NCI-H2081 treated with DMSO at 0.1 percent for 48 hours (cell line): ENCODE measurements at regions not wholly inside any gene's neighbourhood (a gene's known extent, or its start where the extent isn't known, plus 50 kb on each side); places are given as distances from the start of the nearest gene placed in this dataset.
A peak's percentile ranks its signal among the peaks of the same experiment; 100 is the strongest.
"Not testable (repeated sequence)": the region's sequence is repeated elsewhere in the genome, so short reads cannot be mapped to it uniquely, and the experiment has no call there.

Experiments
- DNase-seq: peaks from one replicate; lab custom pipeline; 2025; lab: John Stamatoyannopoulos, UW

DNA sequence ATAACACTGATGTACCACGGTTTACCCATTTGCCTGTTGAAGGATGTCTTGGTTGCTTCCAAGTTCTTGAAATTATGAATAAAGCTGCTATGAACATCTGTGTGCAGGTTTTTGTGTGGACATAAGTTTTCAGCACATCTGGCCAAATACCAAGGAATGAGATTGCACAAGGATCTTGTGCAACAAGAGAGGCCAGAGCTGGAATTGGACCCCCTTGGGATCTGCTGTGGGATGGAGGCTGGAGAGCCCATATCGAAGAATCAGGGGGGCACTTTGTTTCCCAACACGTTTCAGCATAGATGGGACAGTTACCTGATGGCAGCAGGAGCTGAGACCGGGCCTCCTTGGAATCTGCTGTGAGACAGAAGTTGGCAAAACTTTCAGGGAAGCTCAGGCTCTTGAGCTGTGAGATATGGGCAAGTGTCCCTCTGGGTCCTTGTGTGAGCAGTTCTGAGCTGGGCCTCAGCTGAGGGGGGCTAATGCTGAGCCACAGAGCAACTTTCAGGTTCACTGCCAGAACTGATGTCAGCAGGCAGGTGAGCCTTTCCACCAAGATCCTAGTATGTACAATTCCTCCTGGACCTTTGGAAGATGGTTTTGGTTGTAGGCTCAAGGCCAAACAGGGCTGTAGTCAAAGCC lies 115.2 kb upstream of the RAB18 start:
- DNase-seq = no peak

- no peak for DNase-seq
Measured at GRCh38 chr10:27383595-27384542, 120.2 kb upstream of the RAB18 start.

DNA sequence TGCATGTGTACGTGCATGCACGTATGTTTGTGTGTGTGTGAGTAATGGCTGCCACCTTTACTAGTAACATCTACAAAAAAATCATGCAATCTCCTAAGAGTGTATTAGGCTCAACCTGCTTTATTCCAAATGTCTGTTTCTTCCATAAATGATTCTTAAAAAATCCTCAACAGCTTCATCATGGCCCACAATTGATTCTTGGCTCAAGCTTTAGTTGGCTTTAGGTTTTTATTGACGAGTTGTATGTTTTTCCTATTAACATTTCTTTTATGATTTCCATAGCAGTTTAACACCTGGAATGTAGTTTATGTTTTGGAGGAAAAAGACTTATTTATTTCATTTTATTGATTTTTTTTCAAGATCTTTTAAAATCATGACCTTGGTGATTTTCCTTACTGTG lies 121.9 kb upstream of the RAB18 start:
- DNase-seq = no peak

GRCh38 chr10:27380929-27381358 lies 123.2 kb upstream of the RAB18 start:
- DNase-seq = no peak

GRCh38 chr10:27379041-27379440 lies 125.1 kb upstream of the RAB18 start:
- not testable (repeated sequence) for DNase-seq

DNA sequence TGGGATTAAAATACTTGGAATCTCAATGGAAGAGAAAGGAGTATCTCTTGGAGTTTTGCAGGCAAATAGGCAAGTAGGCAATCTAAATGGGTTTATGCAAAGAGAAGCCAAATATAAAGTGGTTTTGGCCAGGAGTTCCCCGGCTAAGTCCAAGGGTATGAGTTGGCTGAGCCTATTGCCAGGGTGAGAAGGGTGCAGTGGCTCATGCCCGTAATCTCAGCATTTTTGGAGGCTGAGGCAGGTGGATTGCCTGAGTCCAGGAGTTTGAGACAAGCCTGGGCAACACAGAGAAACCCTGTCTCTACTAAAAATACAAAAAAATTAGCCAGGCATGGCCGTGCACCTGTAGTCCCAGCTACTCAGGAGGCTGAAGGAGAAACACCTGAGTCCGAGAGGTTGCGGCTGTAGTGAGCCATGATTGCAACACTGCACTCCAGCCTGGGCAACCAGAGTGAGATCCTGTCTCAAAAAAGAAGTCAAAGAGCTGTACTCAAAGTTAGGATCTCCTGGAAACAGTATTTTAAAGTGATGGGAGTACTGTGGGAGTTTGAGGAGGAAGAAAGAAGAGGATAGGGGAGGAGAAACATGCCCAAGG lies 130.4 kb upstream of the RAB18 start:
- DNase-seq = no peak

- no peak for DNase-seq
Measured at GRCh38 chr10:27372095-27372494, 131.5 kb upstream of the ACBD5 start.

DNA sequence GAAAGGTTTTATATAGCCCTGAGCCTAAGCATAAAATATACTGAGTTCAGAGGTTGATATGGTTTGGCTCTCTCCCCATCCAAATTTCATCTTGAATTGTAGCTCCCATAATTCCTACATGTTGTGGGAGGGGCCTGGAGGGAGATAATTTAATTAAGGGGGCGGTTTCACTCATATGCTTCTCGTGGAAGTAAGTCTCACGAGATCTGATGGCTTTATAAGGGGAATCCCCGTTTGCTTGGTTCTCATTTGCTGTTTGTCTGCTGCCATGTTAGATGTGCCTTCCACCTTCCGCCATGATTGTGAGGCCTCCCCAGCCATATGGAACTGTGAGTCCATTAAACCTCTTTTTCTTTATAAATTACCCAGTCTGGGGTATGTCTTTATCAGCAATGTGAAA lies 130.8 kb upstream of the ACBD5 start:
- not testable (repeated sequence) for DNase-seq

- DNase-seq = no peak
Measured at GRCh38 chr10:27369880-27370279, 129.3 kb upstream of the ACBD5 start.

GRCh38 chr10:27368706-27369105 lies 128.1 kb upstream of the ACBD5 start:
- DNase-seq = no peak

DNA sequence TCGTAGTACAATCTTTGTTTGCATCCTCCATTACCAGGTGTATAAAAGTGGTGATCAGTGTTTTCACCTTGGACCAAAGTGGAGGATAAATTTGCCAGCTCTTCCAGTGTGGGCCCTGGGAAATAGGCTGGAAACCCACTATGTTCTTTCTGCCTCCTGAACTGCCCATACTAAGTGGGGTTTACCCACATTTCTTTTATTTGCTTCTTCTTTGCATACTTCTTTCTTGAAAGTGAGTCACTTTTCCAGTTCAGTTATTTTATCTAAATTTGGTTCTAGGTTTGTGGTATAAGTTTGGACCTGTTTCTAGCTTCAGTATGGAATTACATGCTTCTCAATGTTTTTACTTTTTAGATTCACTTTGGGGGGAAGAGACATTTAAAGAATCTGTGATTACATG lies 126.2 kb upstream of the ACBD5 start:
- DNase-seq = no peak

- no peak for DNase-seq
Measured at GRCh38 chr10:27364028-27364427, 123.4 kb upstream of the ACBD5 start.

- peak; percentile 44 for DNase-seq
Measured at GRCh38 chr10:27360581-27361172, 120.1 kb upstream of the ACBD5 start.

DNA sequence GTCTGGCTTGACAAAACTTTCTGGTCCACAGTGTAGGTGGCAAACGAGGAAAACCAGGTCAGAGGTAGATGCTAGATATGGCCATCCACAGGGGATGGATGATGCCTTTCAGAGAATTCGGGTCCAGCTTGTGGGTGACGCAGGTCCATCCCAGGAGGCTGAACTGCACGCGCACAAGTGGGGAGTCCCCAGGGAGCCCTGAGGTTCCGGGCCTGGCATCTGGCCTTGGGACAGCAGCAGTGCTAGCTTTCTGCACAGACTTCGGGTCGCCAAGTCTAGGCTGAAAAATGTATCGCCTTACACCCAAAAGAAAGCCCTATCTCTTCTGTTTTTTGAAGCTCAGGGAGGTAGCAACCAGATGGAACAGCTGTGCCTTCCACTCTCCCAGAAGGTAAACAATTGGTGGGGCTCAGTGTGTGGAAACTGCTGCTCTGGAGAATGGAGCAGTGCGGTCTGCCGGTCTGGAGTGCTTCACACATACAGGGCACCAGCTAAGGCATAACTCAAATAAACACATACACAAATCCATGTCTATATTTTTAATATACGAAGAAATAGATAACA lies 119.3 kb upstream of the ACBD5 start:
- no peak for DNase-seq

DNA sequence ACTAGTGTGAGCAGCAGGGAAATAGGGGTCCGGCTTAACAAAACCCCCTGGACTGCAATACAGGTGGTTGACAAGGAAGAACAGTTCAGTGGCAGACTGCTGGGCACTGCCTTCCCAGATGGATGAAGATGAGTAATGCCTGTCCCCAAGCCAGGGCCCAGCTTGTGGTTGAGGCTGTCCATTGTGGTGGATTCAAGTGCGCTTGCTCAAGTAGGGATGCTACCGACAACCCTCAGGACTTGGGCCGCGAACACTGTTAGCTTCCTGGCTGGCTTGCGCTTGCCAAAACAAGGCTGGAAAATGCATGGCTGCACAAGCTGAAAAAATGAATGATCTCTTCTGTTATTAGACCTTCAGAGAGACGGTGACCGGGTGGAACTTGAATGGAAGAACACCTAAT lies 116.1 kb upstream of the ACBD5 start:
- no peak for DNase-seq

DNA sequence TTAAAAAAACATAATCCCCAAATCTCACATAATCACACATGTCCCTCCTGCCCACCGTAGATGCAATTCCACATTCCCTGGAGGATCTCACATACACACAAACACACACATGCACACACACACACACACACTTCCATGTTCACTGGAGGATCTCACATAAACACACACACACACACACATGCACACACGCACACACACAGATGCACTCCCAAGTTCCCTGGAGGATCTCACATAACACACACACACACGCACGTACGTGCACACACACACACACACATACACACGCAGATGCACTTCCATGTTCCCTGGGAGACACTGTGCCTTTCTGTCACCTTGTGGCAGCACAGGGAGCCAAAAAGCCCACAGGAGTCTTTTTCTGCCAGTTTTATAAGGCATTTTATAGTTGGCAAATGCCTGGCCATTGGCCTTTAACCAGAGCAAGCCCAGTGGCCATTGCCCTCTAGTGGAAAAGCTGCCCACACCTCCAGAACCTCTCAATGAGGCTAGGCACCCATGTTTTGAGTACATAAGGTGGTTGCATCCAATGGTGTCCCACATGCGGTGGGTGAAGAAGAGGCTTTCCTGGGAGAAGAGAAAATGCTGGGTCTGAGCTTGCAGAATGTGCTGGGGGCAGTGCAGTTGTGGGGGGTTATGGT lies 115.4 kb upstream of the ACBD5 start:
- DNase-seq = no peak

DNA sequence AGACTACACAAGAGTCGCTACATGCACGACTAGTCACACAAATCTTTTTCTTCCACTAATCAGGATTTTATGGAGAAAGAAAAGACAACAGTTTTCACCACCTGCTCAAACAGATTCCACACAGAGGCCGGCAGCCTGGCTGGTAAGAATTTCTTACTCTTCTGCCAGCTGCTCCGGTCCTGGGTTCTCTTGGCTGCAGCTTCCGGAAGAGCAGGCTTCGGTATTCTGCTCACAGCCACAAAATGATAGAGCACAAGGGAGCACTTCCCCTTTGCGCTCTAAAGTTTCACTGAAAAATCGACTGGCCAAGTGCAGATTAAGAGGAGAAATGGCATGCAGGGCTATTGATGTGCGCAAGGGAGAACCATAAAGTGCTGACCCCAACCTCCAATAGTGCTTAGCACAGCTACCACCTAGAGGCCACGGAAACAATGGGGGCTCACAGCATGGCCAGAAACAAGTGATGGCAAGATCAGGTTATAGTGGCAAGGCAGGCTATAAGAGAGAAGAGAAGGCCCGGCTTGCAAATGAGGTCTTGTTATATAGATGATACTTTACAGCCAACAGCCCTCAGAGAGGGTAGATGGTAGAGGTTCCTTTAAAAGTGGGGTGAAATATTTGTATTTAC lies 114.2 kb upstream of the ACBD5 start:
- DNase-seq = not testable (repeated sequence)

GRCh38 chr10:27354100-27354499 lies 113.5 kb upstream of the ACBD5 start:
- DNase-seq = not testable (repeated sequence)

- no peak for DNase-seq
Measured at GRCh38 chr10:27349987-27350386, 109.4 kb upstream of the ACBD5 start.

DNA sequence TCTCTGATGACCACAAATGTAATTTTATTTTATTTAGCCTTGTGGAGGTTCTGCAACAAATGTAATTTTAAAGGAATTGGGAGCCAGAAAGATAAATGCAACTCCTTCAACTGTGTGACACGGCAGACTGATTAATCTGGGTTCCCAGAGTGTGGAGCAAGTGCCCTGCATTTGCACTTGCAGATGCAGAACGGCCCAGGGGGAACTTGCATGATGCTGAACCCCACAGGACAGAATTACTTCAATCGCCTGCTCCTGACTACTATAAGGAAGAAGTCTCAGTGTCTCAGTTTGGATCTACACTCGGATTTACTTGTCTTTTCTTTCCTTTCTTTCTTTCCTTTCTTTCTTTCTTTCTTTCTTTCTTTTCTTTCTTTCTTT lies 107.2 kb upstream of the ACBD5 start:
- DNase-seq = not testable (repeated sequence)

DNA sequence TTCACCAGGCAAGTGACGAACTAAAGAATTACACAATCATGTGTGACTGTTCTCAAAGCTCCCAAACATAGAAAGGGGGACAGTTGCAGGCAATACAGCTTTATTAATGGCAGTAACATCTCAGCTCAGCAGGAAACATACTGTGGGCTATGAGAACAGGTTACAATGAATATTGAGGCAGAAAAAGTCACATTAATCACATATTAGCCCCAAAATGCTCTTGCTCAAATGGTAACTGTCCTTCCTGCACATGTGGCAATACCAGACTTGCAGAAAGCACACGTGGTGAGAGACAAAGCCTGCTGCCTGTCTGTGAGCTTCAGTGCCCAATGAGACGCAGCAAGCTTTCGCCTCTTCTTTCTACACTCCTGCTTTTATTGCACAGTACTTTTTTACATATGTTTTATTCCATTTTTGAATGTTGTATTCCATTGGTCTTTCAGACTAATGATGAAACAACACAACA lies 104.9 kb upstream of the ACBD5 start:
- DNase-seq = no peak
